ENCODE measurements at regions not wholly inside any gene's neighbourhood (a gene's known extent, or its start where the extent isn't known, plus 50 kb on each side); places are given as distances from the start of the nearest gene placed in this dataset.

- H3K9me3 ChIP-seq: no peaks in the 10 kb centered on the region
- H3K27ac ChIP-seq: no peak overlapping the region
- no peaks in the 10 kb centered on the region for H3K36me3 ChIP-seq
- no peak for DNase-seq
- no peak for TF ChIP-seq CTCF (IDR thresholded peaks at IDR 0.05)
- H3K4me1 ChIP-seq: no peaks in the 10 kb centered on the region
- H3K4me3 ChIP-seq: no peak overlapping the region
- intact Hi-C loops (cut with DNase I): no loop called here
- no peak for ATAC-seq
- H3K27me3 ChIP-seq: no peaks in the 10 kb centered on the region
Observed at GRCh38 chr5:89484962-89485361, 602.0 kb upstream of the MEF2C start.

GRCh38 chr5:89480406-89481007 lies 597.5 kb upstream of the MEF2C start:
- no peak for ATAC-seq
- Histone ChIP-seq H3K36me3 (no peaks in the 10 kb centered on the region), H3K4me1 (no peaks in the 10 kb centered on the region), H3K4me3 (no peak overlapping the region), H3K27ac (no peak overlapping the region), H3K27me3 (no peaks in the 10 kb centered on the region), H3K9me3 (no peaks in the 10 kb centered on the region)
- no peak for TF ChIP-seq CTCF (IDR thresholded peaks at IDR 0.05)
- intact Hi-C loops (cut with DNase I): no loop called here
- no peak for DNase-seq

- Histone ChIP-seq H3K4me1 (no peaks in the 10 kb centered on the region), H3K36me3 (no peaks in the 10 kb centered on the region), H3K27ac (no peak overlapping the region), H3K27me3 (no peaks in the 10 kb centered on the region), H3K4me3 (no peak overlapping the region), H3K9me3 (no peaks in the 10 kb centered on the region)
- TF ChIP-seq CTCF (IDR thresholded peaks at IDR 0.05): no peak
- ATAC-seq (no peak), DNase-seq (no peak)
- intact Hi-C loops (cut with DNase I): no loop called here
Observed at GRCh38 chr5:89478851-89479250, 595.9 kb upstream of the MEF2C start.

- no peaks in the 10 kb centered on the region for H3K9me3 ChIP-seq
- no peaks in the 10 kb centered on the region for H3K36me3 ChIP-seq
- ATAC-seq (no peak), DNase-seq (no peak)
- H3K4me1 ChIP-seq: no peaks in the 10 kb centered on the region
- H3K4me3 ChIP-seq: no peak overlapping the region
- no peak overlapping the region for H3K27ac ChIP-seq
- no peak for TF ChIP-seq CTCF (IDR thresholded peaks at IDR 0.05)
- intact Hi-C loops (cut with DNase I): no loop called here
- no peaks in the 10 kb centered on the region for H3K27me3 ChIP-seq
Observed at GRCh38 chr5:89473196-89473595, 590.2 kb upstream of the MEF2C start.

- H3K9me3 ChIP-seq: no peaks in the 10 kb centered on the region
- intact Hi-C loops (cut with DNase I): no loop called here
- DNase-seq (no peak), ATAC-seq (no peak)
- no peak overlapping the region for H3K4me3 ChIP-seq
- H3K4me1 ChIP-seq: no peaks in the 10 kb centered on the region
- no peak for TF ChIP-seq CTCF (IDR thresholded peaks at IDR 0.05)
- H3K27ac ChIP-seq: no peak overlapping the region
- H3K36me3 ChIP-seq: no peaks in the 10 kb centered on the region
- H3K27me3 ChIP-seq: no peaks in the 10 kb centered on the region
Observed at GRCh38 chr5:89471541-89471940, 588.6 kb upstream of the MEF2C start.

- DNase-seq (no peak), ATAC-seq (no peak)
- Histone ChIP-seq H3K4me1 (no peaks in the 10 kb centered on the region), H3K4me3 (no peak overlapping the region), H3K27me3 (no peaks in the 10 kb centered on the region), H3K36me3 (no peaks in the 10 kb centered on the region), H3K9me3 (no peaks in the 10 kb centered on the region), H3K27ac (no peak overlapping the region)
- no peak for TF ChIP-seq CTCF (IDR thresholded peaks at IDR 0.05)
- intact Hi-C loops (cut with DNase I): no loop called here
Observed at GRCh38 chr5:89471115-89471514, 588.1 kb upstream of the MEF2C start.
